SK-N-DZ (cell line): ENCODE measurements at regions not wholly inside any gene's neighbourhood (a gene's known extent, or its start where the extent isn't known, plus 50 kb on each side); places are given as distances from the start of the nearest gene placed in this dataset.
"Not testable (repeated sequence)": the region's sequence is repeated elsewhere in the genome, so short reads cannot be mapped to it uniquely, and the experiment has no call there.

Experiments used
- DNase-seq: peaks from one replicate; pipeline ENCODE4 v3.0.0-alpha.2; 2015; ENCODE audit warnings: low spot score

- DNase-seq, result no peak
Measured at GRCh38 chr1:94769551-94769950, 50.6 kb upstream of the SLC44A3 start.

DNA sequence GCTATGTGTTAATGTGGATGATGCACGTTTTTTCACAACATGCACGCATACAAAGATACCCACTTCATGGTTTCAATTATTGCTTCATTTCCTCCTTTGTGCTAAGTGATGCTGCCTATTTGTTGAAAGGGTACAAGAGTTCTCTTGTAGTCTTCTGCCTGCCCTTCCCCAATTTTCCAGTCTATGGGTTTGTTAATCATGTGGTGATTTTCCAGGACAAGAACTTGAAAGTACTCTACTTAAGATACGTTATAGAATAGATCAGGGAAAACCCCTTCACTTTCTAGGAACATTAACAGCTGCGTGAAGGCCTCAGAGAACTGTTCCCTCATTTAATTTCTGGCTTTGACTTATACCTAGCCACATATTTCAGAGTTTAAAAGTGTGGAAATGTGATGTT, 52.1 kb upstream of the SLC44A3 start:
- DNase-seq, result no peak

DNA sequence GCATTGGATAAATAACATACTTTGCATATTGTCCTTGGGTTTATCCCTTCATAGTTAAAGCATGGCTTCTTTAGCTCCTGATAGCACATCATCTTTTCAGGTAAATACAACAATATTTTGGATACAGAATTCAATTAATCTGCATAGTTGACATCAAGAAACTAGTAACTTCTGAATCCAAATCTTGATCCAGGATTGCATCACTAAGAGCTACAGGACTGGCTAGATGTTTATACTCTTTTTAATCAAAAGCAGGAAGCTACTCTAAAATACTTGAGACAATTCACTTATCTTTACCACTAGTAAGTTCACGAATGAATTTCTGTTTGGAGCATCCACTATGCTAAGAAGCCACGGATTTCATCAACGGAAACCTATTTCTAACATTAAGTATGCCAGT, 54.2 kb upstream of the SLC44A3 start:
- no peak for DNase-seq

- no peak for DNase-seq
Measured at GRCh38 chr1:94759188-94759587, 61.0 kb upstream of the SLC44A3 start.

DNA sequence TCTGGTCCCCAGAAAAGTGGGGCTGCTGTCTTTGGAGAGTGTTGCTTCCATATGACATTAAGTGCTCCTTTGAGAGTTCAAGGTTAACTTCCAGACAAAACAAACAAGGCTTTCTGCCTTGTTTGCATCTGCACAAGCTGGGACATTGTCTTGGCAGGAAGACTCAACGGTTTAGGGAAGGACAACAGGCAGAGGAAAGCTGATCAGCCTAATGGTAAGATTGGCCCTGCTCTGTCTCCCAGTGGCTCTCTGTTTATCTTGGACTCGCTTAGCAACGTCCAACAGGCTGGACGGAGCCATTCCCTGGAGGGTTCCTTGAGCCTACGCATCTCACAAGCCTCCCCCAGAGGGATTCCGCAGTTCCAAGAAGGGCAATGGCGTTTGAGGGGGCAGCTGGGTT, 62.2 kb upstream of the SLC44A3 start:
- no peak for DNase-seq

- DNase-seq, result peak; percentile 73
Measured at GRCh38 chr1:94755675-94756074, 64.5 kb upstream of the SLC44A3 start.

DNA sequence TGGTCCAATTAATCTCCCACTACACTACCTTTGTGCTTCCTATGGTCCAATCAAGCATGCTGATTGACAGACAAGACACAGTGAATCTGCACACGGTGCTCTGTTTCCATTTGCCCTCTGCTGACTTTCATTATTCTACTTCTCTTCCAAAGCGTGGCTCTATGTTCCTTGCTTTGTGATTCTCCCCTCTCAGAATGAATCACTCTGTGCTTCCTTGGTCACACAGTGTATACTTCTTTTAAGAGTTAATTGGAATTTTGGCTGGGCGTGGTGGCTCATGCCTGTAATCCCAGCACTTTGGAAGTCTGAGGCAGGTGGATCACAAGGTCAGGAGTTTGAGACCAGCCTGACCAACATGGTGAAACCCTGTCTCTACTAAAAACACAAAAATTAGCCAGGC, 65.1 kb upstream of the SLC44A3 start:
- not testable (repeated sequence) for DNase-seq

DNA sequence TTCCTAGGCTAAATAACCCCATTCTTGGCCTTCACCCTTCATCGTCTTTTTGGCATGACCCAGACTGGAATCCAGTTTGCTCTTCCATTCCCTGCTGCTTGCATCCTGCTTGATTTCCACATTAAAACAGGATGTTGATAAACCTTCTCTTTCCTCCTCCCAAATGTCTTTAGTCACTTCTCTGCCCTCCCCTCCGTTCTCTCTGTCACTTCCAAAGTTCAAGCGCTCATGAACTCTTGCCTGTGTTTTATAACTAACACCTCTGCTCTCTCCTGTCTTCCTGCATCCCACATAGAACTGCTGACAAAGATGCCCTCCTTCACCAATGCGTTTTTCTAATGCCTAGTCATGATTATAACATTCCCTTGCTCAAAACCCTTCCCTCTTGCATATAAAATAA, 65.6 kb upstream of the SLC44A3 start:
- no peak for DNase-seq

DNA sequence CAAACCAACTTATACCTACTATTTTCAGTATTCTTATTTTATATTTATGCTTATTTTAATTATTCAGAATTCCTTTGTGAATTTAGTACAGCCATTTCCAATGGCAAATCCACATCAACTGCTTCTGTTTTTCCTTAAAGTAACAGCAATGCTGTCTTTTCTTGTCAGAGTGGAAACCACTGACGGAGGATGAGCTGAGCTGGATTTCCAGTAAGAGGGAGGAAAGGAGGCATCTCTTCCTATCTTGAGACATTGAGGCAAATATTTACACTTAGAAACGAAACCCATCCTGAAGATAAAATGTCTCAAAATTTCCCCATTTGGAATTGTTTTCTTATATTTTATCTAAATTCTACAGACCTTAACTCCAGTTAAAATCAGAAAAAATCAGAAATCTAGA, 66.1 kb upstream of the SLC44A3 start:
- no peak for DNase-seq

- no peak for DNase-seq
Measured at GRCh38 chr1:94753171-94753972, 66.8 kb upstream of the SLC44A3 start.

GRCh38 chr1:94751483-94751882, 68.7 kb upstream of the SLC44A3 start:
- not testable (repeated sequence) for DNase-seq

- DNase-seq, result no peak
Measured at GRCh38 chr1:94746635-94747525, 73.3 kb upstream of the SLC44A3 start.

DNA sequence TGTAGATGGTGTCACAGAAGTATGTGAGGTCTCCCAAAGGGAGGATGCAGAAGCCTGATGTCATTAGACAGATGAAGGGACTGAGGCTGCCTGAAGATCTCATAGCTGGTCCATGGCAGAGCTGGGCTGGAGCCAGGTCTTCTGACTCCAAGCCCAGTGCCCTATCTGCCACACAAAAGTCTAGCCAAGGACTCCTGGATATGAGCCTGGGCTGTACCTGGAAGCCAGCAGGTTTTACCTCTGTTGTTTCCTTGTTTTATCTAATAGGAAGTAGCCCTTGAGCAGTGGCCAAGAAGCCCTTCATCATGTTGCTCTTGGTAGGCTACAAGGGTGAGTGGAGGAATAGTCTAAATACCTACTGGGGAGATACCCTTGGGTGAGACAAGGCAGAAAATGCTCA, 74.4 kb upstream of the SLC44A3 start:
- no peak for DNase-seq

- no peak for DNase-seq
Measured at GRCh38 chr1:94743862-94744261, 76.3 kb upstream of the SLC44A3 start.

DNA sequence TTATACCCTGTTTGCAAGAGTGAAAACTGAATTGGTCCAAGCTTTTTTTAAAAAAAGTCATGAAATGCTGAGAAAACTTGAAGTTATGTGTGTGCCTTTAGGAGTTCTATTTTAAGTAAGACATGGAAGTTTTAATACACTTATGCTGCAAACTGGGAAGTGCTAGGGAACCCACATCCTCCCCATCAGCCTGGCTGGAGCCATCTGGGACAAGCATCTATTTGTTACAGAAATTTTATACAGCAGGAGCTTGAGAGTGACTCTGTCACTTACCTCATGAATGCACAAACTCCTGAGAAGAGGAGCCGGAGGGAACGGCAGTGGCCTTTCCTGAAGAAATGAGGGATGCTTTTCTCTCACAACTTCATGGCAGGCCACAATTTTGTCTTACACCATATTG, 78.2 kb upstream of the SLC44A3 start:
- no peak for DNase-seq

DNA sequence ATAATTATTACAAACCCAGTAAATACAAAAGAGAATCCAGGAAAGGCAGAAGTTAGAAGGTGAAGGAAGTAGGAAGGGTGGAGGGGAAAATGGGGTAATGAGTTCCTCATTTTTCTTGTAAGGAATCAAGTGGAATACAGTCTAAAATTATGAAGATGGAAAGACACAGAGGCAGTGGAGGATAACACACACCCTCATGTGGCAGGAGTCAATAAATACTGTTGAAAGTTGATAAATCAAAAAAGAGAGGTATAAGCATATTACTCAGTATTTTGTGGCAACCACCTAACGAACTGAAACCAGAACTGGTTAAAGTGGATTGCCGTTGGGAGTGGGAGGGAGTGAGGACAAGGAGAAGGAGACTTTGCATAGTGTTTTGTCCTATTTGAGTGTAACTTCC, 78.6 kb upstream of the SLC44A3 start:
- no peak for DNase-seq

DNA sequence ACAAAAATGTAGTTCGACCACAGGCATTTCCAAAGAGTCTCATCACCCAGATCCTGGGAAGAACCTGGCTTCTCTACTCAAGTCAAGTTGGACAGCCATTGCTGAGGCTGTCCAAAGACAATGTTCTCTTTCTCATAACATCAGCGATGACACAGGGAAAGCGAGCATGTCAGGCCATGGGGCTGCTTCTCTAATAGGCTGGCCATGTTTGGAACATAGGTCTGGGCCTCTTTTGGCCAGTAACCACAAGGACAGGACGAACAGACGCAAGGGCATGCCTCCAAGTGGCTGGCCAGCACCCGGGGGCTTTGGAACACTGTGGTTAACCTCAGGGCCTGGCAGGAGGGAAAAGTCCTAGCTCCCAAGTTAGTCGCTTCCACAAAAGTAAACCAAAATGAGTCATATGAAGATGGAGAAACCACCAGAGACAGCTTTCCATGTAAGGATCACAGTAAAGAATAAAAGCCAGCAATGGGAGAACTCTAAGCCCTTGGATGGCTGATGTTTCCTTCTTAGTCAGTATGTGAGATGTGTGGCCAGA, 80.6 kb upstream of the SLC44A3 start:
- no peak for DNase-seq

DNA sequence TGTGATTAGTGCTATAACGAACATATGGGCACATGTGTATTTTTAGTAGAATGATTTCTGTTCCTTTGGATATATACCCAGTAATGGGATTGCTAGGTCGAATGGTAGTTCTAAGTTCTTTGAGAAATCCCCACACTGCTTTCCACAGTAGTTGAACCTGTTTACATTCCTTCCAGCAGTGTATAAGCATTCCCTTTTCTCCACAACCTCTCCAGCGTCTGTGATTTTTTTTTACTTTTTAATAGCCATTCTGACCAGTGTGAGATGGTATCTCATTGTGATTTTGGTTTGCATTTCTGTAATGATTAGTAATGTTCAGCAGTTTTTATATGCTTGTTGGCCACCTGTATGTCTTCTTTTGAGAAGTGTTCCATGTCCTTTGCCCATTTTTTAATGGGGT, 81.8 kb upstream of the SLC44A3 start:
- DNase-seq, result no peak

DNA sequence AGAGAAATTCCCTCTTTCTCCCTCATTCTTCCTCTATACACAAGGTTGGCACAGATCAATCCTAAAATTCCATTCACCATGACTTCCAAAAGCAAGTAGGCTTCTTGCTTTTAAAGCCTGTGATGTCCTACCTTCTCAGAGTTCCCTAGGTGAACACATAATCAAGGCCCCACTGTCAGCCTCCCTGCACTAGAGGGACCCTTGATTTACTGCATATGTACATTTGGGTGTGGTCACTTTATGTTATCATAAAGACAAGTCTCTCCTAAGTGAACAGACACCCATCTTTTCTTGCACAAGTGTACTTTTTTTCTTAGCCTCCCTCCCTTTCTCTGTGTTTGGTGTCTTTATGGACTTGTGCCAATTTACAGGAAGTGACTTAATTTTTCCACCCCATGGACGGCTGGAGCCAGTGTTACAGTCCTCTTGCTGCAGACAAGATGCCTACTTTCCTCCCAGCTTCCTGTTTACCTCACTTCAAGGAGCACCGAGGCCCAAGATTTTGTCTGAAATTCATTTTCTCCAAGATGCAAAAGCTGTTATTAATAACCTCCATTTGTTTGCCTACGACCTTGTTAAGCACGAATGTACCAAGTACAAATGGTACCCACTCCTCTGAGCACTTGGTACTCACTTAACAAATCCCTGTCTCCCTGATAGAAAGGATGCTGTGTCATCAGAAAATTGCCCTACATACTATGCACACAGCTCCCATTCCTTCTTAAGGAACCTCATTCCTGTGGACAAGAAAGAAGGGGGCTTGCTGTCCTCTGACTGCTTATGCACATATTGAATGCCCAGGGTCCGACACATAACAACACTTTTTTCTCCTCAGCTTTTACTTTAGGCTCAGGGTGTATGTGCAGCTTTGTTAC, 82.8 kb upstream of the SLC44A3 start:
- no peak for DNase-seq

- DNase-seq, result no peak
Measured at GRCh38 chr1:94736549-94736948, 83.6 kb upstream of the SLC44A3 start.

GRCh38 chr1:94736073-94736472, 84.1 kb upstream of the SLC44A3 start:
- DNase-seq, result no peak
